ENCODE measurements at regions not wholly inside any gene's neighbourhood (a gene's known extent, or its start where the extent isn't known, plus 50 kb on each side); places are given as distances from the start of the nearest gene placed in this dataset.

- TF ChIP-seq CTCF (IDR thresholded peaks at IDR 0.05) (no peak), POLR2A (IDR thresholded peaks at IDR 0.05) (no peak), POLR2AphosphoS5 (IDR thresholded peaks at IDR 0.05) (no peak)
Observed at GRCh38 chr2:37499113-37499512, 154.7 kb downstream of the QPCT start.
